ENCODE measurements at regions not wholly inside any gene's neighbourhood (a gene's known extent, or its start where the extent isn't known, plus 50 kb on each side); places are given as distances from the start of the nearest gene placed in this dataset.
"Not testable (repeated sequence)": the region's sequence is repeated elsewhere in the genome, so short reads cannot be mapped to it uniquely, and the experiment has no call there.

- no peak for DNase-seq (ENCODE audit: extremely low read depth in 1 of 2, low read depth in 1 of 2)
Observed at GRCh38 chr10:9215121-9215520, 1160.6 kb downstream of the GATA3 start.

- no peak for DNase-seq (ENCODE audit: extremely low read depth in 1 of 2, low read depth in 1 of 2)
Observed at GRCh38 chr10:9219860-9220259, 1165.4 kb downstream of the GATA3 start.

GRCh38 chr10:9222917-9223316 lies 1168.4 kb downstream of the GATA3 start:
- no peak for DNase-seq (ENCODE audit: extremely low read depth in 1 of 2, low read depth in 1 of 2)

- no peak for DNase-seq (ENCODE audit: extremely low read depth in 1 of 2, low read depth in 1 of 2)
Observed at GRCh38 chr10:9227679-9228365, 1173.3 kb downstream of the GATA3 start.

- DNase-seq (ENCODE audit: extremely low read depth in 1 of 2, low read depth in 1 of 2) = no peak
Observed at GRCh38 chr10:9228771-9229170, 1174.3 kb downstream of the GATA3 start.

- DNase-seq (ENCODE audit: extremely low read depth in 1 of 2, low read depth in 1 of 2) = no peak
Observed at GRCh38 chr10:9229702-9230244, 1175.3 kb downstream of the GATA3 start.

GRCh38 chr10:9230625-9231024 lies 1176.1 kb downstream of the GATA3 start:
- no peak for DNase-seq (ENCODE audit: extremely low read depth in 1 of 2, low read depth in 1 of 2)

GRCh38 chr10:9234191-9234590 lies 1179.7 kb downstream of the GATA3 start:
- no peak for DNase-seq (ENCODE audit: extremely low read depth in 1 of 2, low read depth in 1 of 2)

GRCh38 chr10:9238041-9238440 lies 1183.6 kb downstream of the GATA3 start:
- DNase-seq (ENCODE audit: extremely low read depth in 1 of 2, low read depth in 1 of 2) = no peak

- DNase-seq (ENCODE audit: extremely low read depth in 1 of 2, low read depth in 1 of 2) = no peak
Observed at GRCh38 chr10:9239298-9239697, 1184.8 kb downstream of the GATA3 start.

GRCh38 chr10:9243941-9244411 lies 1189.5 kb downstream of the GATA3 start:
- DNase-seq (ENCODE audit: extremely low read depth in 1 of 2, low read depth in 1 of 2) = no peak

- DNase-seq (ENCODE audit: extremely low read depth in 1 of 2, low read depth in 1 of 2) = no peak
Observed at GRCh38 chr10:9244864-9245263, 1190.4 kb downstream of the GATA3 start.

GRCh38 chr10:9253121-9253520 lies 1198.6 kb downstream of the GATA3 start:
- DNase-seq (ENCODE audit: extremely low read depth in 1 of 2, low read depth in 1 of 2) = no peak

- DNase-seq (ENCODE audit: extremely low read depth in 1 of 2, low read depth in 1 of 2) = no peak
Observed at GRCh38 chr10:9254353-9254752, 1199.9 kb downstream of the GATA3 start.

GRCh38 chr10:9260690-9261089 lies 1206.2 kb downstream of the GATA3 start:
- DNase-seq (ENCODE audit: extremely low read depth in 1 of 2, low read depth in 1 of 2) = no peak

- no peak for DNase-seq (ENCODE audit: extremely low read depth in 1 of 2, low read depth in 1 of 2)
Observed at GRCh38 chr10:9262770-9263169, 1208.3 kb downstream of the GATA3 start.

GRCh38 chr10:9268176-9268575 lies 1213.7 kb downstream of the GATA3 start:
- DNase-seq (ENCODE audit: extremely low read depth in 1 of 2, low read depth in 1 of 2) = no peak

GRCh38 chr10:9273126-9273833 lies 1218.8 kb downstream of the GATA3 start:
- not testable (repeated sequence) for DNase-seq (ENCODE audit: extremely low read depth in 1 of 2, low read depth in 1 of 2)

GRCh38 chr10:9274206-9274755 lies 1219.8 kb downstream of the GATA3 start:
- no peak for DNase-seq (ENCODE audit: extremely low read depth in 1 of 2, low read depth in 1 of 2)

- DNase-seq (ENCODE audit: extremely low read depth in 1 of 2, low read depth in 1 of 2) = no peak
Observed at GRCh38 chr10:9275861-9276260, 1221.4 kb downstream of the GATA3 start.

GRCh38 chr10:9285690-9286089 lies 1231.2 kb downstream of the GATA3 start:
- DNase-seq (ENCODE audit: extremely low read depth in 1 of 2, low read depth in 1 of 2) = no peak

- DNase-seq (ENCODE audit: extremely low read depth in 1 of 2, low read depth in 1 of 2) = no peak
Observed at GRCh38 chr10:9289811-9290210, 1235.3 kb downstream of the GATA3 start.
